Gastroesophageal sphincter (tissue), 3 donors: ENCODE measurements at regions not wholly inside any gene's neighbourhood (a gene's known extent, or its start where the extent isn't known, plus 50 kb on each side); places are given as distances from the start of the nearest gene placed in this dataset.

Experiments
- CTCF ChIP-seq, 4 experiments: fragments of 200-600 bp in 2 of 4; fragments of 450-650 bp in 2 of 4; sonication (generic) in 1 of 4; IDR thresholded peaks; one replicate each; pipeline ENCODE4 v1.5.1; 2017 to 2019; ENCODE audit warnings: antibody characterized with exemption in 4 of 4, mild to moderate bottlenecking in 2 of 4, moderate library complexity in 2 of 4
- EP300 ChIP-seq: sonication (generic); formaldehyde crosslinking; IDR thresholded peaks from one replicate; pipeline ENCODE4 v1.6.1; 2017; ENCODE audit warnings: antibody characterized with exemption, mild to moderate bottlenecking
- POLR2A ChIP-seq, 2 donors: fragments of 450-650 bp; IDR thresholded peaks; one replicate each; pipeline ENCODE4 v1.6.1; 2017; ENCODE audit warnings: antibody characterized with exemption in 2 of 2, mild to moderate bottlenecking in 2 of 2, moderate library complexity in 1 of 2
- POLR2AphosphoS5 ChIP-seq: sonication (generic); formaldehyde crosslinking; IDR thresholded peaks from one replicate; pipeline ENCODE4 v1.6.1; 2017; ENCODE audit warnings: antibody characterized with exemption

GRCh38 chr15:46997501-46997900 lies 719.8 kb upstream of the SEMA6D start:
- TF ChIP-seq CTCF (IDR thresholded peaks at IDR 0.05) = no peak
- no peak for TF ChIP-seq POLR2A (IDR thresholded peaks at IDR 0.05)
- TF ChIP-seq EP300 = no peak
- no peak for TF ChIP-seq POLR2AphosphoS5
